Colon (tissue), 2 donors: ENCODE measurements at regions not wholly inside any gene's neighbourhood (a gene's known extent, or its start where the extent isn't known, plus 50 kb on each side); places are given as distances from the start of the nearest gene placed in this dataset.

ENCODE experiments used
- FAIRE-seq: peaks from 2 replicates; lab custom pipeline; 2012; peaks lifted over from hg19 to GRCh38; lab: Jason Lieb, UNC
- donor health status: control.
- donor health status: control.

DNA sequence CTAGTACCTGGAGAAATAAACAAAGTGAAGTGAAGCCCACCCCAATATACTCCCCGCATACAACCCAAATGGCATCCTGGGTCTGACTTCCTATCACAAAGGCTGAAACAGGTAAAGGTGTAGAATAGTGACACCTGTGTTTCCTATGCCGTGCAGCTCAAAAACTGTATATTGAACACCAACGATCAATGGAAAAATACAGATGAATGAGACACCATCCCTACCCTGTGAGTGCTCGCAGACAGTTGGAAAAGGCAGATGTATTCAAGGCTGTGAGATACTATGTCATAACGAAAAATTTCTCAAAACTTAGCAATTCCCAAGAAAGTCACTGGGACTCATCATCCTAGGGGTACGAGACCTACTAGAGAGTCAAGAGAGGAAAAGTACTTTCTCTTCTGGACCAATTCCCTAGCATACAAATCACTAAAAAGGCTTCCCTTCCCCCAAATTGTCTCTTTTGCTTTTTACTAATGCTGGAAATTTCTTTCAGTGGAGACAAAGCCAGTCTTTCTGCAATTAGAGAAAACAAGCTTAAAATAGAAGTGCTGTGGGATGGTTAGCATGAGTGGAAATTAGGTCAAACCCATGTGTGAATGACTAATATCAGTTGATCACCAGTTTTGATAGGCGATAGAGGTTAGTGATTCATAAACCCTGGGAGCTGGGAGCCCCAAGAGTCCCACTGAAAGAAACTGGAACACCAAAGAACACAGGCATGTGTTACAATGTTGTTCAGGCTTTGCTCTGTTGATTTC, 249.7 kb downstream of the SPTSSA start:
- FAIRE-seq, result no peak

DNA sequence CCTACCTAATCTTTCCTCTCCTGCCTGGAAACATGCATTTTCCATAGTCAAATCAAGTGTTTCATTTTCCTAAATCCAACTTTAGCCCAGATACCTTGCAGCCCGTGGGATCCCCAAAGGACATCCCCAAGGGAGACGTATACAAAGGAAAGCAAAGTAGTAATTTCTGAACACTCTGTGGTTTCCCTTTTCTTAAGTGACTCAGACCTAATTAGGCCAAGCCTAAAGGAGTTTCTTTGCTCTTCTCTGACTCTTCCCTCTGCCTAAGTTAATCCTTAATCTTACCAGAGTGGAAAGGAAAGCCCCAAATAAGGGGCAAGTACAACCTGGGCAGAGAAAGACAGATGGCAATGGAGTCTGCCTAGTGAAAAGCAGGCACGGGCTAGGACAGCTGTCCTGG, 250.3 kb downstream of the SPTSSA start:
- FAIRE-seq, result no peak

DNA sequence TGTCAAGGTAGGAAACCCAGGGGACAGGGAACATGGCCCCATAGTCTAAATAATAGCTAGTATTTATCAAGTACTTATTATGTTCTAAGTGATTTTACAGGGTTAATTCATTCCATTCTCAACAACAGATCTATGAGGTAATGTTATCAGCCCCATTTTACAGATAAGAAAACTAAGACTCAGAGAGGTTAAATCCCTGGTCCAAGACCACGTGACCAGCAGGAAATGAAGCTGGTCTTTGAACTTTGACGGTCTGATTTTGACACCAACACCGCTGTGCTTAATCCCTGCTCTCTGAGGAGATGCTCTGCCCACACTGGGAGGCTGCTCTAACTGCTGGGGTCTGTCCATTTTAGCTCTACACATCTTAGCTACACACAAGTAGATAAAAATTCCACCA, 253.5 kb downstream of the SPTSSA start:
- no peak for FAIRE-seq

DNA sequence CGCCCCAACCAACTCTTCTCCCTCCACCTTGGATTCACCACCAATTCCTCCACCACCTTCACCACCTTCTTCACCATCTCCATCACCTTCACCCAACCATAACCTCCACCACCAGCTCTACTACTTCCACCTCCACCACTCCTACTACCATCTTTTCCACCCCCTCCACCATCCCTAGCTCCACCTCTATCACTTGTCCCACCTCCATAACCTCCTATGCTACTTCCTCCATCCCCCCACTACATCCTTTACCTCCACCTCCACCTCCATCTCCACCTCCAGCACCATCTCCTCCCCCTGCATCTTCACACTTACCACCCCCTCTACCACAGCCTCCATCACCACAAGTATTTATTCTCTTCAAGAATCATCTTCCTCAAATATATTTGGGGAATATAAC, 254.9 kb upstream of the EGLN3 start:
- FAIRE-seq, result no peak

DNA sequence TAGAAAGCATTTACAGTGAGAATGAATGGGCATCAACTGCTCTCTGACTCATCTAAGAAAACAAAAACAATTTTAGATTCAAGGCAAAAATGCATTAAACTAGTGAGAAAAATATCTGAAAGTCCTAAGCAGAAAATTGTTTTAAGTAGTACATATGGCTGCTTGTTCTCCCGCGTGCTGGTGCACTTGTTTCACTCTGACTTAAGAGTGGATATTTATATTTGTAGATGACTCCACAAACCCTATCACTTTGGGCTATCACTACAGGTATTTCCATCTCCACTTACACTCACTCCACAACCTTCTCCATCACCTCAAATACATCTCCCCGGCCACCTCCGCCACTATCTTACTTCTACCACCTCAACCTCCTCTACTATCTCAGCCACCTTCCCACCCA, 253.9 kb upstream of the EGLN3 start:
- FAIRE-seq, result no peak

DNA sequence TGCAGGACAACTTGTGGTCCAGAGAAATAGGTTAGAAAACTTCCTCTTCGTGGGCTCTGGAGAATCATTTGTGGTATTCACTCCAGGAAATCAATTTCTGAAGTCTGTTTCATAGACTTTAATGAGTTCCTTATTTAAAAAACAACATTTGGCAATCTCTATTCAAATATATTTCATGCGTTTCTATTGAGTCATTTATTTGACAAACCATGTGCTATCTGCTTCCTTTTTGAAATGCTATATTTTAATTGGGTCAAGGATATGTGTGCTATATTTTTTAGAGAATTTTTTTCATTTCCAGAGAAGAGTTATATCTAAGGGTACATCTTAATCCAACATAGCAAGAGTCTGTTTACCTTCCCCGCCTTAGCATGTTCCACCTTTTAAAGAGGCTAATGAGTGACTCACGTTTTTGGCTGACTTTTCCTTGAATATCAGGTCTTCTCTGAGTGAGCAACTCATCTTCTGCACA, 252.4 kb upstream of the EGLN3 start:
- FAIRE-seq, result no peak

DNA sequence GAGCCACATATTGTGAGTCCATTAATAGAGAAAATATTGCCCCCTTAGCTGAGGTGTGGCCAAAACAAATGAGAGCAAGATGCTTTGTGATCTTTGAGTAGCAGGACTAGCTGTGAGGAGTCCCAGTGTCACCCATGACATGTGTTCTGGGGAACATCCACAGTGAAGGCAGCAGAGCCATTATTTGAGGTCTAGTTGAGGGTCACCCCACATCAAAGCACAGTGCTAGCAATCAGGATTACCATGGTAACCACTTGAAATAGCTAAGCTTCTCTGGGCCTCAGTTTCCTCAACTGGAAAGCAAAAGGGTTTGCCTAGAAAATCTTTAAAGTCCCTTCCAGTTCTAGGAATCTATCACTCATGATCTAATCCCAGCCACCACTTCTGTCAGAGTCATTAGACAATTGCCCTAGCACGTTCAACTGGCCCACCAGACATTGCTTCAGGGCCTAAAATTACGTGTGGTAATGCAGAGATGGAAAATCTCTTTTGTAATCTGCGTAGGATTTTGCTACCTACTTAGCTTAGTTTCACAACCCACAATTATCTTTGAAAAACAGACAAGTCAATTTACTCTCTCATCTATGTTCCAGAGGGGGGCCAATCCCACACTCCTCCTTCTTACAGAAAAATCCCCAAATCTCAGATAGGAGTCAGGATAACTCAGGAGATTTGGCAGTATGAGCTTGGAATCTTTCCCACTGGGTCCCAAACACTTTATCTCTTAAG, 251.2 kb upstream of the EGLN3 start:
- no peak for FAIRE-seq

DNA sequence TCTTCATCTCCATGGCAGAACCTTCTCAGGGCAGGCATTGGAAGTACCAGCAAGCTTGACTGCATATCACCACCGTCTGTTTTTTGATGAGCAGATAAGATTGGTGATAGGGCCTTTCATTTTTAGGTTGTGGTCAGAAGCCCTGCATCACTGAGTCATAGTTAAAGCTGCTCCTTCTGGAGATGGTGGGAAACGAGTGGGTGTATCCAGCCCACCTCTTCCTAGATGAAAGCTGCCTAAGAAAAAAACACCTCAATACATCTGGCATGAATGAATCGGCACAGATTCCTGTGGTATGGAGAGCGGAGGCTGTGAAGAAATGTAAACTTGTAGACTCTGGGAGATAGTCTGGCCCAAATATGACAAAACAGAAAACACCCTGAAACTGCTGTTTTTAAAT, 248.7 kb upstream of the EGLN3 start:
- no peak for FAIRE-seq

DNA sequence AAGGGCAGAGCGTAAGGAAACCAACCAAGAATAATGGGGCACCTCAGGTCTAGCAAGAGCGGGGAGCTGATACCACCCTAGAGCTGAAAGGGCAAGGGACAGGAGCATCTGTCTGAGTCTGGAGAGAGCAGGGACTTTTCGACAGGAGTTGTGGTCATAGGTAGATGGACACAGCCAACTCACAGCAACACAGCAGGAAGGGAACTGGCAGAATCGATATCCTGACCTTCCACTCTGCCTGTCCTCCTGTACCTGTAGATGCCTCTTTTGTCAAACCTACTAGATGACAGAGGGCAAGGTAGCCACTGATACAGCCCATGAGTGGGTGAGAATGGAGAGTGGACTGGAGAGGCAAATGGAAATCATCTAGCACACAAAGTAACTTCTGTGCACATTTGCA, 247.2 kb upstream of the EGLN3 start:
- no peak for FAIRE-seq

DNA sequence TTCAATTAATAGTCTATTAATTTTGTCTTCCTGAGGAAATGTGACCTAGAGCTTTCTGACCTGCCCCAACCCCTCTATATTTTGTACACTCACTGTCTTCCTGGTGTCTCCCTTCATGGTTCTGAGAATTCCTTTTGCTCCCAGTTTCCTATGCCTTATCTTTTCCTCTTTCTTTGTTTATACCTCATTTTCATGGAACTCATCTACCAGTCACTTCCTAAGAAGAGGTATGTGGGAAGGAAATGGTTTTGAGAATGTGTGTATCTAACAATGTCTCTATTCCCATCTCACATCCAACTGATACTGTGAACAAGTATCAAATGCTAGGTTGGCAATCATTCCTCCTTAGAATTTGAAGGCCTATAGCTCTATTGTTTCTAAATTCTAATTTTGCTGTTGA, 245.1 kb upstream of the EGLN3 start:
- FAIRE-seq, result no peak

DNA sequence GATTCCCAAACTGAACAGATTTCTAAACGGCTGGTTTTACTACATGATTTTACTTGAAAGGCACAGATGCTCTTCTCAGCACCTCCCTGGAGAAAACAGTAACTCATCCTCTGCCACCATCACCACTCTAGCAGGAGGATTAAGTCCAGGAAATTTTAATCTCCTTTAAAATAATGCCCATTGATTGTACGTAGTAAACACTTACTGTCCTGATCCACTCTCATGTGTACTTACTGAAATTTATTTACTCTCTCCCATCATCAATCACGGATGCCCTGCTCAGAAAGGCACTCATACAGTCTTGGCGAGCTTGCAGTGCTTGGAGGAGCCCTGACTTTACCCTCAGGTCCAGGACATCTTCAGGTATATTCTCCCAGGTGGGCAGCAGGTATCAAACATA, 239.8 kb upstream of the EGLN3 start:
- no peak for FAIRE-seq

DNA sequence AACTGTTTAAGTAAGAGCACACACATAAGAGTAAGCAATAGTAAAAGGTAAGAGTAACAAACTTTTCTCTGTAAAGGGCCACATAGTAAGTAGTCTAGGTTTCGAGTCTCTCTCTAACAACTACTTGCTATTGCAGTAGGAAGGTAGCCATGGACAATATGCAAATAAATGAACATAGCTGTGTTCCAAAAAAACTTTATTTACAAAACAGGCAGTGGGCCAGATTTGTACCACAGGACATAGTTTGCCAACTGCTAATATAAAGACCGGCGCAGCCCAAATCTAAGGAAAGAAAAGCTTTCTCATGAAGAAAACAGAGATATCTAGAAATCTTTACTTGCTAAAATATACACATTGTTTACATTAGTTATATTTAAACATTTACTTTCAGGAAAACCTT, 239.0 kb upstream of the EGLN3 start:
- no peak for FAIRE-seq

DNA sequence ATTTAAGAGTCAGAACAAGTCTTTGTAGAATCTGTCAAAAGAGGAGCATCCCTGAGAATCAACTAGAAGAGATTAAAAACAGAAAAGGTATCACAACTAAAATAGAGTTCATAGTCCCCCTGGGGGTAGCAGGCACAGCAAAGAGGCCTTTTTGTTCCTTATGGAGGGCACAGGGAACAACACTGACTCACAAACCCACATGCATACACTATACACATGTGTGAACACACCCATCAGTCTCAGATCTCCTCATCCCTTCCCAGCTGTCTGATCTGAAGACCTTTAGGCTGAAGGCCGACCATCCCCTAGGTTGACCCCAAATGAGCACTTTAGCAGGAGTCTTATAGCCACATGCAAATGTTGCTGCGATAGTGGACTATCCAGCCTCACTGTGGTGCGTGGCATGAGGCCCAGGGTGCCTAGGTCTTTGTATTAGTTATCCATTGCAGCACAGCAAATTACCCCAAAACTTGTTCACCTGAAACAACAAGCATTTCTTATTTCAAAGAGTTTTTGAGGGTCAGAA, 236.7 kb upstream of the EGLN3 start:
- FAIRE-seq, result no peak

DNA sequence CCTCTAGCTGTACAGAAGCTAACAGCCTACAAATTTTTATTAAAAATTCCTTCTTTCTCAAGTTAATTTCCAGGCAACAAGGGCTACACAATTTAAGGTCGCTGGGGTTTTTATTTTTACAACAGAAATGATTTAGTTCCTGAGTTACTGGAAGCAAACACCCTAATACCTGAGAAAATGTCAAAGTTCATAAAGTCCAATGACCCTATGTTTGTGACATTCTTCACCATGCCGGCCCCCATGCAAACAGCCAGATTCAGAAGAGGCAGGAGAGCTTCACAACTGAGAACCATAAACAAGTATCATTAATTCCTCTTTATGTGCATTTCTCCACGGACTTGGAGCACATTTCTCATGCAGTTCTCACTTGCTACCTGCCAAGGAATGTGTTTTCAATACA, 236.2 kb upstream of the EGLN3 start:
- FAIRE-seq, result no peak

DNA sequence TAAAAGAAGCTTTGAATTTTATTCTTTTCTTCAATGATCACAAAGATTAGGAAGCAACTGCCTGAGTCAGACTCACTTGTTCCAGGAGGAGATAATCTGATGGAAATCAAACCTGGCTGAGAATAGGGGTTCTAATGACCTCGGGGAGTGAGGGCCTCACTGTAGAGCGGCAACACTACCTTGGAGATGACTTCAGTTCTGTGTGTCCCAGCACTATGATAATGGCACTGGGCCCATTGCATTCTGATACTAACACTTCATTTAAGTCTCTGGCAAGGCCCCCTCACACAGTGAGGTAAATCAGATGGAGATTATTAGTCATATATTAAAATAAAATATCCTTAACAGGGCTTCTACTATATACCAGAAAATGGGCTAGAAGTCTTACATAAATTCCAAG, 233.3 kb upstream of the EGLN3 start:
- no peak for FAIRE-seq

DNA sequence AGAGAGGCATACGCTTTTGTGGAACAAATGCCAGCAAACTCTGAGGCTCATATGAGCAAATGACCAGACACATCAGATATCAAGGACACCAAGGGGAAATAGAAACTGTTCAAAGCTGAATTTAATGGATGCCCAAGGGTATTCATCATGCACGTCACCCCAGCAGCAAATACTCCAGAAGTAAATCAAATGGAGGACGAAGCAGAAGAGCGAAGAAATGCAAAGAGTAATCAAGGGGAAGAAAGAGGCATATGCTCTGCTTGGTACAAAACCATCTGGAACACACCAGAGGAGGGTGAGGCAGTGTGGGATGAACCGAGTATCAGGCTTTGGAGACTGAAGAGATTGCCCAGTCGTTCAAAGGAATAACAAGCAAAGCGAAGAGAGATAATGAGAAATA, 232.6 kb upstream of the EGLN3 start:
- no peak for FAIRE-seq

DNA sequence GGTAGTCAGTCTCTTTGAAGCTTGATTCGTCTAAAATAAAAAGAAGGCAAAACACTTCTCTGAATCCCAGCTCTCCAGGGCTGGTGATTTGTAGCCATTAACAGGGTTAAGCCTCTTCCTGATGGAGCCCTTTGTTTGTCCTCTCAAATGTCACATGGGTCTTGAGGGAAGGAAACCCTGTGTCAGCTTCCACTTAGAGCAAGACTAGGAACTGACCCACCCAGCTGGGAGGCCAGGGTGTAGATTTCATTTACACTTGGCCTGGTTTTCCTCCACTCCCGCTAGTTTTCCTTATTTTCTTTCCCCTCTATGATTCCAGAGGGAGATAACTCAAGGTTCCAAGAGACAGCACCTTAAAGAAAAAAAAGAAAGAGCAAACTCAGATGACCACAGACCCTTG, 230.5 kb upstream of the EGLN3 start:
- FAIRE-seq, result no peak

DNA sequence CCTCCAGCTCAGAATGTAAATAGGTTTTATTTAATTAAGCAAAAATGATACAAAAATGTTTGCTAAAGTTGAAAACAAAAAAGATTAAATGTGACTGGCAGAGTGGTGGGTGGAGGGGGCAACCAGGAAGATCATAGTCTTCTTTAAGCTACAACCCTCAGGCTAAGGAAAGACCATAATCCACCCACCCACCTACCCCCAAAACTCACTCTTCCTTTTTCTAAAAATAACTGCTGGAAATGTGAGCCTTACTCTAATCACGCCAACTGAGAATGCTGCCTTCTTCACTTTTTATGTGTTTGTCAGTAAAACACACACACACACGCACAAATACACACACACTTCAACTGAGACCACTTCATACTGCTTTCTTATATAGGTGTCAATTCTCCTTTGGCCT, 230.0 kb upstream of the EGLN3 start:
- FAIRE-seq, result no peak

DNA sequence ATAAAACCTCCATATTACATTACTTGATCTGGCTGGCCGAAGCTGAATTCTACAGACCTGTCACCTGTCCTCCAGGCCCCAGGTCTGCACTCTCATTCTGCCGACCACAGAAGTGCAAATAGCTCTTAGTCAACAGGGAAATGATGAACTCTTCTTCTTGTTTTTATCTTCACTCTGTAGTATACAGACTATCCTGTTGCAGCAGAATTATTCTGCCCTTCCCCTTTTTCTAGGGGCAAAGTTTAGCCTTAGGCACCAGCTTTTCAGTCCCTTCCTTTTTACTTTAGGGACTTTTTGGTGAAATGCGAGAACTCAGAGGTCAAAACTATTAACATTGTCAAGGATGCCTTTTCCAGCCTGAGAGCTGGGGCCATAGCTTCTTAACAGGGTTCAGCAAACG, 229.6 kb upstream of the EGLN3 start:
- no peak for FAIRE-seq

DNA sequence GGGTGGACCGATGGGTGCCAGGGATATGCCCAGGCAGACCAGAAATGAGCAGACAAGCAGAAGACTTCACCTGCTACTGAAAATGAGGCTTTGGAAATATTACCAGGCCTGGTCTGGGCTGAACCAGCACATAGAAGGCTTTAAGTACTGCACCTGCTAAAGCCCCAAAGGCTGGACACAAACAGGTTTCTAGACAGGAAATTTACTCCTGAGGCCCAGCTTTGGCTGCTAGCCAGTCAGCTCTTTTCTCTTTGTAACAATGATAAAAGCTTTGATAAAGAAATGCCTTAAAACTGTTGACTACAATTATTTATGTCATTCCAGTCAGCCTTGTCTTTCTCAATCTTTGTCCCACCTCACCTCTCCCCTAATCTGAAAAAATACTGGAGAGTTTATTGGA, 228.9 kb upstream of the EGLN3 start:
- FAIRE-seq, result no peak

DNA sequence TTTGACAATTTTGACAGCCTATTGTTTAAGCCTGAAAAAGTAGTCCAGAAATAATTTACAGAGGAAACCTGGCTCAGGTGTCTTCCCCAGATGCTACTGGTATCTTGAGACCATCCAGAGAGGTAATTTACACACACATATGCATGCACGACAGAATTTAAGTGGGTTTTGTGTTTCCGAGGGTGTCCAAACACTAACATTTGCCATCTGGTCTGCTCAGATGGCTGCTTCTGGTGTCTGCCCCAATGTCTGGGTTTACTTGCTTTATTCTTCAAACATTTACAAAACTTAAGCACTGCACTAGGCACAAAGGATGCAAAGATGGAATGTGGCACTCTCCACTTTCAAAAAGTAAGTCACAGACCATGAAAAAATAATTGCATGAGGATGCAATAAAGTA, 226.6 kb upstream of the EGLN3 start:
- no peak for FAIRE-seq

DNA sequence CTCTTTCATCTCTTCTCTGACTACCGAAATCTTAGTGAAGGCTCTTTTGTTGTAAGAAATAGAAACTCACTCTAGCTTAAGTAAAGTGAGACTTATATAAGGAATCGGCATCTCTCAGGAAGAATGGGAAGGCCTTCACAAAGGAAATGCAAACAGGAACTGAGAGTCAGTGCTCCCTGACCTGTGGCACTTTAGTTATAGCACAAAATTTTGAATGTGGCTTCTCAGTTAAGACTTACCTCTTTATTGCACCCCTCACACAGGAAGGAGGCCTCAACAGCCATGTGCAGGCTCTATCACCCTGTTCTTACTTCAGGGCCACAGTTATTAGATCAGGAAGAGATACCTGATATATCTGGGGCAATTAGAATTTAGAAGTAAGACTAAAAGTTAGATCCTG, 224.7 kb upstream of the EGLN3 start:
- no peak for FAIRE-seq

DNA sequence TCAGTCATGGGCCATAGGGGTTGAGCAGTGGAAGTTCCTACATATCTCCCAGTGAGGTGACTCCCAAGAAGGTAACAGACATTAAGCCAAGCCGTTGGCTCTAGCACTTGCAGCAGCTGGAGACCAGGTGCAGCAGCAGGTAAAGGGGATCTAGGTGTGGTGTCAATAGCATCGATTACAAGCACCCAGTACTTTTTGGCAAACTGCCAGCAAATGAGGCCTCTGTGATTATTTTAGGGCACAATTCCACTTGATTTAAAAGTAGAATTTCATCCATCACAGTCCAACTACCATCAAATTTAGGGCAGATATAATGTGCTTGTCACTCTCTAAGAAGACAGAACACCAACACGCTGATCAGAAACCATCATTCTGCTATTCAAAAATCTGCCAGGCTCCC, 224.1 kb upstream of the EGLN3 start:
- FAIRE-seq, result no peak

DNA sequence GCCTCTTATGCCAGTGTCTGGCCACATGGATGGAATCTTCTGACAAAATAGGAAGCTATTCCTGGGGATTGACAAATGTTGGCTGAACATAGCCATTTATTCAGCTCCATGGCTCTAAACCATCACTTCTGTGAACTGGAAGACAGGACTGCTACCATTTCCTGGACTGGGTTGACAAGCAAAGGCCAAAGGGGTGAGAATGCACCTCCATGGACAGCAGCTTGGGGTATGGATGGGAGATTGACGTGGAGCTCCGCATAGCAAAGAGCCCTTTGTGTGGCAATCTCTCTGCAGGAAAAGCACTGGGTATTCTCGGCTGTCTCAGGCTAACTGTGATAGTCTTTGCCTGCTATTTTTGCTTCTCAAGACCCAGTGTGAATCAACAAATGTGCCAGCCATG, 223.0 kb upstream of the EGLN3 start:
- no peak for FAIRE-seq
